ENCODE measurements at regions not wholly inside any gene's neighbourhood (a gene's known extent, or its start where the extent isn't known, plus 50 kb on each side); places are given as distances from the start of the nearest gene placed in this dataset.
"Not testable (repeated sequence)": the region's sequence is repeated elsewhere in the genome, so short reads cannot be mapped to it uniquely, and the experiment has no call there.

DNA sequence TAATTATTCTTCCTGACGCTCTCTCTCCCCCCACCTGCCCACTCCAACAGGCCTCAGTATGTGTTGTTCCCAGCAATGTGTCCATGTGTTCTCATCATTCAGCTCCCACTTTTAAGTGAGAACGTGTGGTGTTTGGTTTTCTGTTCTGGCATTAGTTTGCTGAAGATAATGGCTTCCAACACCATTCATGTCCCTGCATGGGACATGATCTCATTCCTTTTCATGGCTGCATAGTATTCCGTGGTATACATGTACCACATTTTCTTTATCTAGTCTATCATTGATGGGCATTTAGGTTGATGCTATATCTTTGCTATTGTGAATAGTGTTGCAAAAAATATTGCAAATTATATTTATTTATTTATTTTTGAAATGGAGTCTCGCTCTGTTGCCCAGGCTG is 258.0 kb downstream of the TFAP2A start:
- peaks cover 7% of the 10 kb centered on the region for H3K9me3 Mint-ChIP-seq
- H3K4me1 Mint-ChIP-seq (ENCODE audit: low read depth): no peaks in the 10 kb centered on the region
- no peak overlapping the region for H3K4me3 Mint-ChIP-seq

GRCh38 chr6:10154251-10154650 is 260.6 kb downstream of the TFAP2A start:
- Mint-ChIP-seq H3K36me3 (ENCODE audit: low read depth) (no peaks in the 10 kb centered on the region), H3K9me3 (peaks cover 7% of the 10 kb centered on the region), H3K4me1 (ENCODE audit: low read depth) (no peaks in the 10 kb centered on the region), H3K27me3 (peaks cover 5% of the 10 kb centered on the region), H3K4me3 (no peak overlapping the region), H3K27ac (no peak overlapping the region)
- DNase-seq: no peak

More for the DNA sequence above, 258.0 kb downstream of the TFAP2A start:
- no peak overlapping the region for H3K27ac Mint-ChIP-seq
- H3K36me3 Mint-ChIP-seq (ENCODE audit: low read depth): no peaks in the 10 kb centered on the region
- DNase-seq: no peak
- peaks cover 2% of the 10 kb centered on the region for H3K27me3 Mint-ChIP-seq

DNA sequence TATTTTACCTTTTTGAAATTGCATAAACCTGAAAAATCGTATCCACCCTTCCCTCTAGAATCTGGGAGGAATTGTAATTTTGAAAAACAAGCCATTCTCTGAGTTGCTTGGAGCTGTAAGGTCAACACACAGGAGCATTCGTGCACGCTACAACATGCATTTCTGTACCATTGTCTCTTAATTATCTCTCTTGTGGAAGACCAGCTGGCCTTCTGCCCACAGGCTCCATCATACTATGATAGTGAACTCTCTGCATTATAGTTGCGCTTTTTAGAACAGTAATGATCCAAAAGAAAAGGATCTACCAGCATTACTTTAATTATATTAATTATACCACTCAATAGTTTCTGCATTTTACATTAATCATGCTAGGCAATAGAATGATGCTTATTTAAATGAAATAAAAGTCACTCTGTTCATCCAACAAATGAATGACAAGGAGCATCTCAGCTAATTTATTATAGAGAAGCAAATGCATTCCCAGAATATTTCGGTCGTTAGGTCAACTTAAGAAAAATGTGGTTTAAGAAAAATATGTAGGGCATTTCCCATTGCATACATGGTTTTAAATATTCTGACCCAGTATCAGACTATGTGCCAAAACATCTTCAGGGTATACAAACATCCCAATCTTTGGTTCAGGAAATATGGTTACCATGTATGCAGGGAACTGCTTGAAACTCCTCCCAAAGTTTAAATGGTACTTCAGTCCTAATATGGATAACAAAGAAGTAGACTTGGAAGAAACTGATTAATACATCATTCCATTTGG is 263.5 kb downstream of the TFAP2A start:
- H3K36me3 Mint-ChIP-seq (ENCODE audit: low read depth): no peaks in the 10 kb centered on the region
- peaks cover 3% of the 10 kb centered on the region for H3K9me3 Mint-ChIP-seq
- H3K4me1 Mint-ChIP-seq (ENCODE audit: low read depth): peaks cover 1% of the 10 kb centered on the region
- no peak for DNase-seq
- H3K27me3 Mint-ChIP-seq: peaks cover 3% of the 10 kb centered on the region
- H3K4me3 Mint-ChIP-seq: no peak overlapping the region
- H3K27ac Mint-ChIP-seq: no peak overlapping the region

DNA sequence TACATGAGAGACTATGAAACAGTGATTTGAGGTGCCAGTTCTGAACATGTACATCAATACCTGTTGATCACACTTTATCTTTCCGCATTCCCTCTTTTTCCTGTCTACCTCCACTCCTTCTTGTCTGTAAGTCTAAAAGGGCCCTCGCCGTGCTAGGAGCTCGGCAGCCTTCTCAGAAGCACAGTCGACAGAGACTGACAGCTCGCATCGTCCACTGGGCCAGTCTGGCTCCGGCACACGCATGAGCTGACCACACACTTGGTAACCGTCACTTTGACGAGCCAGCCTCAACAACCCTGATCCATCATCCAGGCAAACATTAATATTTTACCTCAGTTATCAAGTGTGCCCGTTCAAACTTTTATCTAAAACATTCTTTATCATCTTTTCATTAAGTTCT is 265.3 kb downstream of the TFAP2A start:
- Mint-ChIP-seq H3K4me3 (no peak overlapping the region), H3K27me3 (peaks cover 3% of the 10 kb centered on the region)
- DNase-seq: no peak

GRCh38 chr6:10146715-10147451 is 268.0 kb downstream of the TFAP2A start:
- DNase-seq: no peak
- no peak overlapping the region for H3K27ac Mint-ChIP-seq
- H3K36me3 Mint-ChIP-seq (ENCODE audit: low read depth): no peaks in the 10 kb centered on the region
- no peaks in the 10 kb centered on the region for H3K9me3 Mint-ChIP-seq
- peaks cover 1% of the 10 kb centered on the region for H3K4me1 Mint-ChIP-seq (ENCODE audit: low read depth)
- peaks cover 3% of the 10 kb centered on the region for H3K27me3 Mint-ChIP-seq
- H3K4me3 Mint-ChIP-seq: no peak overlapping the region

More for the DNA sequence above, 265.3 kb downstream of the TFAP2A start:
- H3K36me3 Mint-ChIP-seq (ENCODE audit: low read depth): no peaks in the 10 kb centered on the region
- no peaks in the 10 kb centered on the region for H3K9me3 Mint-ChIP-seq
- H3K4me1 Mint-ChIP-seq (ENCODE audit: low read depth): peaks cover 1% of the 10 kb centered on the region
- H3K27ac Mint-ChIP-seq: no peak overlapping the region

- H3K4me3 Mint-ChIP-seq: no peak overlapping the region
- H3K36me3 Mint-ChIP-seq (ENCODE audit: low read depth): no peaks in the 10 kb centered on the region
- peaks cover 3% of the 10 kb centered on the region for H3K27me3 Mint-ChIP-seq
- H3K4me1 Mint-ChIP-seq (ENCODE audit: low read depth): peaks cover 1% of the 10 kb centered on the region
- no peaks in the 10 kb centered on the region for H3K9me3 Mint-ChIP-seq
- no peak overlapping the region for H3K27ac Mint-ChIP-seq
- no peak for DNase-seq
These were observed 270.1 kb downstream of the TFAP2A start for GRCh38 chr6:10144772-10145171.

DNA sequence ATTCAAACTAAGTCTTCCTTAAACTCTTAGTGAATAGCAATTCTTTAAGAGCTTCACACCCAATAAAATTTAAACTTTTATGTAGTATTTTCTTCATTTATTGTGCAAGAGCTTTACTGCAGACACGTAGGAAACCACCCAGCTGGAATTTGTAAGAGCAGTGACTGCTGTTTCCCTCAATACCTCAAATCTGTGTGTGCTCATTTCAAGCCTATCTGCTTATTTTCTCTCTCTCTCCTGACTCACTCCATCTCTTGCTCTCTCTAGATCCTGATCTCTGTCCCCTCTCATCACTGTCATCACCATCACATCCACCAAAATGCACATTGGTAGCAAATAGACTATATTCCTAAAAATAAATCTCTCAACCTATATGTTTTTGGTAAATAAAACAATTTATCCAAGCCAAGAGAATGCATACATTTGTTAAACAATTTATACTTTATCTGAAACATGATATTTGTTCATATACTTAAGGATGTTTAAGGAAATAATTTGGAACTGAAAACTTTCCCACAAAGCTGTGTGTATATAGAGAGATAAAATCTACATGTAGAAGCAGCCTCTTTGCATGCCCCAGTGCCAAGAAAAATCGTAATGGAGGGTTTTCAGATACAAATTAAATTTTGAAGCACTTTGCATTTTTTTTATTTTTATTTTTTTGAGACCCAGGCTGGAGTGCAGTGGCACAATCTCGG is 273.0 kb downstream of the TFAP2A start:
- Mint-ChIP-seq H3K4me1 (ENCODE audit: low read depth) (no peaks in the 10 kb centered on the region), H3K27me3 (no peaks in the 10 kb centered on the region), H3K27ac (no peak overlapping the region), H3K9me3 (no peaks in the 10 kb centered on the region), H3K36me3 (ENCODE audit: low read depth) (no peaks in the 10 kb centered on the region), H3K4me3 (no peak overlapping the region)
- no peak for DNase-seq

DNA sequence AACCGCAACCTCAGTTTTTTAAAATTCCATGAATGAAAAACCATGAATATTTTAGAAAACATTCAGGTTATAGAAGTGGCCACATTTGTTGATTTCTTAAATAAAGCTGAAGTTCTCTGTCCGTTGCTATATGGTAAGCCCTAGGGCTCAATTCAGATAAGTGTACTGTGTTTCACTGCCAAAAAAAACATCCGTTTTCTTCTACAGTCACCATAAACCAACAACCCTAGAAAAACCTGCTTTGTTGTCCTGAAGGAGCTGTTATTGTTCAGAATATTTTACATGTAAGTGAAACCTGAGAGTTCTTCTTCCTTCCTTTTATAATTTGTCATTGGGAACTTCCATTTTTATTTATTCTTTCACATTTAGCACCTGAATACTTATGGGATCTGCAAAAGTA is 274.1 kb downstream of the TFAP2A start:
- H3K27me3 Mint-ChIP-seq: no peaks in the 10 kb centered on the region
- no peaks in the 10 kb centered on the region for H3K36me3 Mint-ChIP-seq (ENCODE audit: low read depth)
- H3K4me1 Mint-ChIP-seq (ENCODE audit: low read depth): no peaks in the 10 kb centered on the region
- H3K9me3 Mint-ChIP-seq: no peaks in the 10 kb centered on the region
- no peak for DNase-seq
- H3K4me3 Mint-ChIP-seq: no peak overlapping the region
- no peak overlapping the region for H3K27ac Mint-ChIP-seq

DNA sequence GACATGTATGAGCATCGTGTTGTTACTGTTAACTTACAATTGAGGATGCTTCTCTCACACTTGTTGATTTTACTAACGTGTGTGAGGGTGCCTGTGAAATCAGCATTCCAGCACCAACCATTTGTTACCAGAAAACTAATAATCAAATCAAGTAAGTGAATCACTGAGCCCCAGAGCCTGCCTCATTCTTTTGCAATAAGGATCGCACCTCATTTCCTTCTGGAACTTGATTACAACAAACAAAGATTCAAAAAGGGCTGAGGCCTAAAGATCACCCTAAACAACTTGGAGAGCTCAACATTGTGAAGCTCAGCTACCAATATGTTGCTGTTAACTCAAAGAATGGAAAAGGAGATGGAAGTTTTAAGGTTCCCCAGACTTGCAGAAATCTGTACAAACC is 274.7 kb downstream of the TFAP2A start:
- DNase-seq: no peak
- H3K27me3 Mint-ChIP-seq: no peaks in the 10 kb centered on the region

DNA sequence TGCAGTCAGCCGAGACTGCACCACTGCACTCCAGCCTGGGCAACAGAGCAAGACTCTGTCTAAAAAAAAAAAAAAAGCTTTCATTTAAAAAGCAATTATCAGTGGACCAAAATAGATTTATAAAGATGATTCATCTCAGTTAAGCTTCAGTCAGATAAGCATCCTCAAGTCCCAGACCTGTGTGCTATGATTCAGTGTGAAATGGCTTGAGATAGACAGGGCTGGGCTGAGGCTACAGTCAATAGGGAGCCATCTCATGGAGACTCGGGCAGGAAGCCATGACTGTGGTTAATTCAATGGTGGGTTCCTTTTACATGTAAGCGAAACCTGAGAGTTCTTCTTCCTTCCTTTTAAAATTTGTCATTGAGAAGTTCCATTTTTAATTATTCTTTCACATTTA is 276.0 kb downstream of the TFAP2A start:
- no peak overlapping the region for H3K4me3 Mint-ChIP-seq
- no peaks in the 10 kb centered on the region for H3K4me1 Mint-ChIP-seq (ENCODE audit: low read depth)
- no peak for DNase-seq
- no peaks in the 10 kb centered on the region for H3K9me3 Mint-ChIP-seq
- no peaks in the 10 kb centered on the region for H3K36me3 Mint-ChIP-seq (ENCODE audit: low read depth)
- no peaks in the 10 kb centered on the region for H3K27me3 Mint-ChIP-seq
- no peak overlapping the region for H3K27ac Mint-ChIP-seq

More for the DNA sequence above, 274.7 kb downstream of the TFAP2A start:
- Mint-ChIP-seq H3K27ac (no peak overlapping the region), H3K4me1 (ENCODE audit: low read depth) (no peaks in the 10 kb centered on the region), H3K4me3 (no peak overlapping the region), H3K9me3 (no peaks in the 10 kb centered on the region), H3K36me3 (ENCODE audit: low read depth) (no peaks in the 10 kb centered on the region)

DNA sequence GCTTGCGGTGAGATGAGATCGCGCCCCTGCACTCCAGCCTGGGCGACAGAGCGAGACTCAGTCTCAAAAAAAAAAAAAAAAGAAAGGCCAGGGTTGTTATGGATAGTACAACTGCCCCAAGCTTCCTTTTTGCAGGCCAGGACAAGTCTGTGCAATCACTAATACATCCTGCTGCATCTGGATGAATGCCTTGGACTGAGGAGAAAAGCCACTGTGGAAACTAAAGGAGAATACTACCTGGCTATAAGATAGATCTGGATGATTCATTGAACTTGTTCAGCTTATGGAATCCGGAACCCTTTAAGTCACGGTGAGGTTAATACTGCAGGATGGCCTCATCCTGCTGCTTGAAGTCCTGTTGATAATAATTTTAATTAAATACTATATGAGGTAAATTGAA is 278.2 kb downstream of the TFAP2A start:
- H3K27ac Mint-ChIP-seq: no peak overlapping the region
- no peaks in the 10 kb centered on the region for H3K36me3 Mint-ChIP-seq (ENCODE audit: low read depth)
- no peak overlapping the region for H3K4me3 Mint-ChIP-seq
- H3K27me3 Mint-ChIP-seq: no peaks in the 10 kb centered on the region
- DNase-seq: no peak
- H3K4me1 Mint-ChIP-seq (ENCODE audit: low read depth): no peaks in the 10 kb centered on the region
- peaks cover 3% of the 10 kb centered on the region for H3K9me3 Mint-ChIP-seq

- not testable (repeated sequence) for H3K36me3 Mint-ChIP-seq (ENCODE audit: low read depth); H3K4me3 Mint-ChIP-seq; H3K9me3 Mint-ChIP-seq; H3K4me1 Mint-ChIP-seq (ENCODE audit: low read depth); H3K27me3 Mint-ChIP-seq; H3K27ac Mint-ChIP-seq; DNase-seq
These were observed 280.7 kb downstream of the TFAP2A start for GRCh38 chr6:10134185-10134584.

DNA sequence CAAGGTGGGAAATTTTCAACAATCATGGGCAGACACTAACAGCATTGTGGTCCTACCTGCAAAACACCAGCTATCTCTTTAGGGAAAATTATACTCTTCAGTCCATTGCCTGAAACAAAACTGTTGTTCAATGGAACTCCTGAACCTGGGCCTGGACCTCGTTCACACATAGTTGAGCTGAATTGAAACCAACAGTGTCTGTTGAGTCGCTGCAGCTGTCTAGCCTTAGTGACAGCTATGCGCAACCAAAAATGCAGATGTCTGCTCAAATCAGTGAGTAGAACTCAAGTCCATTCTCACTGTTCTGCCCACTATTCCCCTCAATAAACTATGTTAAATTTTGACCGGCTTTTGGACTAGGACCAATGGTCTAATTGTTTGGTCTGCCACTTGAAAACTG is 286.2 kb downstream of the TFAP2A start:
- Mint-ChIP-seq H3K27me3 (no peaks in the 10 kb centered on the region), H3K4me3 (no peak overlapping the region), H3K4me1 (ENCODE audit: low read depth) (no peaks in the 10 kb centered on the region), H3K36me3 (ENCODE audit: low read depth) (no peaks in the 10 kb centered on the region), H3K27ac (no peak overlapping the region), H3K9me3 (peaks cover 2% of the 10 kb centered on the region)
- DNase-seq: no peak

DNA sequence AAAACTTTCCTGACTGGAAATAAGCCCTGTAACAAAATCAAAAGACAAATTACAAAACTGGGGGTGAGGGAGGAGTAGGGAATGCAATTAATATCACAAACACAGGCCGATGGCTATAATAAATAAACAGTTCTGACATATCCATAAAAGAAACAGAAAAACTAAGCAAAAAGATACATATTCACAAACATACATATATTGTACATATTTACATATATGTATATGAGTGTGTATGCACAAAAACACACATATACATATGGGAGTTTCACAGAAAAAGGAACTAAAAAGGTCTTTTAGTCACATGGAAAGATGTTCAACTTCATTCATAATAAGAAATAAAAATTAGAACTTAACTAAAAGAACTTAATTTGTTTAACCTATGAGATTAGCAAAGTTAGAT is 292.7 kb downstream of the TFAP2A start:
- no peak for DNase-seq
- no peaks in the 10 kb centered on the region for H3K9me3 Mint-ChIP-seq
- no peak overlapping the region for H3K27ac Mint-ChIP-seq
- H3K27me3 Mint-ChIP-seq: no peaks in the 10 kb centered on the region
- no peak overlapping the region for H3K4me3 Mint-ChIP-seq
- no peaks in the 10 kb centered on the region for H3K36me3 Mint-ChIP-seq (ENCODE audit: low read depth)
- no peaks in the 10 kb centered on the region for H3K4me1 Mint-ChIP-seq (ENCODE audit: low read depth)

All from activated T-cell treated with anti-CD3 and anti-CD28 coated beads, Interleukin-2, amount 50 U/mL, for 24 hours (primary cell).